HG03469 (cell line): ENCODE measurements at regions not wholly inside any gene's neighbourhood (a gene's known extent, or its start where the extent isn't known, plus 50 kb on each side); places are given as distances from the start of the nearest gene placed in this dataset.
A peak's percentile ranks its signal among the peaks of the same experiment; 100 is the strongest.
"Not testable (repeated sequence)": the region's sequence is repeated elsewhere in the genome, so short reads cannot be mapped to it uniquely, and the experiment has no call there.

Experiments used
- ATAC-seq: cut with Tn5 transposase; IDR thresholded peaks from one replicate; pipeline ENCODE4 v1.9.1; 2021; ENCODE audit warnings: mild to moderate bottlenecking, moderate library complexity, moderate number of reproducible peaks; ENCODE audit not compliant: unreplicated experiment

GRCh38 chr2:43149482-43150107 is 76.8 kb downstream of the ZFP36L2 start:
- ATAC-seq = no peak

DNA sequence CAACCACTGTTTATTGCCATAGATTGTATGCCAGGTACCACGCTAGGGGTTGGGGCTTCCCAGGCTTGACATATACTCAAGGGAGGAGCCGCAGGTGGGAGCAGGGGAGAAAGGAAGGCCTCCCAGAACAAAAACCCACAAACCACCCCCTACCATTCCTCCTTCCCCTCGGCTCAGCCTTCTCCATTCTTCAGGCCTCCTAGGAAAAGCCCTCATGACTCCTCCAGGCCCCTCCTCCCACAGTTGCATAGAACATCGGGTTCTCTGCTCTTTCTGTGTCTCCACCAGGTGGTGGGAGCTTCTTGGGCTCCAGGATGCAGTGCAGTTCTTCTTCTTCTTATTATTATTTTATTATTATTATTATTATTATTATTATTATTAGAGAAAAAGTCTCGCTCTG is 80.3 kb downstream of the ZFP36L2 start:
- ATAC-seq = no peak

- no peak for ATAC-seq
These were observed 82.1 kb downstream of the ZFP36L2 start for GRCh38 chr2:43144263-43144662.

GRCh38 chr2:43143756-43144155 is 82.7 kb downstream of the ZFP36L2 start:
- ATAC-seq = no peak

DNA sequence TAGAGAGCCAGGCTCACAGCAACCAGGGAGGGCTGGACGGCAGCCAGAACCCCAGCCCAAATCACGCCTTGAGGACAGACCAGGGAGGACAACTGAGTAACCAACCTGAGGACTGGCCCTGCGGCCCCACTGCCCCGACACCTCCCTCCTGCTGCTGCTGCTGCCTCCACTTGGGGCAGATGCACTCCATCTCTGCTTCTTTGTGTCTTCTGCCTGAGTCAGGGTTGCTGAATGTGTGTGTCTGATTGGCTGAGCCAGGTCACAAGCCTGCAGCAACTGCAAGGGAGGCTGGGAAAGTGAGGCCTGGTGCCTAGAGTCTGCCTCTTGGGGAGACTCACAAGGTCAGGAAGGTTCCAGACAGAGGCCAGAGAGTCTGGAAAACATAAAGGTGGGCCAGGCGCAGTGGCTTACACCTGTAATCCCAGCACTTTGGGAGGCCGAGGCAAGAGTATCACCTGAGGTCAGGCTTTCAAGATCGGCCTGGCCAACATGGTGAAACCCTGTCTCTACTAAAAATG is 83.4 kb downstream of the ZFP36L2 start:
- no peak for ATAC-seq

DNA sequence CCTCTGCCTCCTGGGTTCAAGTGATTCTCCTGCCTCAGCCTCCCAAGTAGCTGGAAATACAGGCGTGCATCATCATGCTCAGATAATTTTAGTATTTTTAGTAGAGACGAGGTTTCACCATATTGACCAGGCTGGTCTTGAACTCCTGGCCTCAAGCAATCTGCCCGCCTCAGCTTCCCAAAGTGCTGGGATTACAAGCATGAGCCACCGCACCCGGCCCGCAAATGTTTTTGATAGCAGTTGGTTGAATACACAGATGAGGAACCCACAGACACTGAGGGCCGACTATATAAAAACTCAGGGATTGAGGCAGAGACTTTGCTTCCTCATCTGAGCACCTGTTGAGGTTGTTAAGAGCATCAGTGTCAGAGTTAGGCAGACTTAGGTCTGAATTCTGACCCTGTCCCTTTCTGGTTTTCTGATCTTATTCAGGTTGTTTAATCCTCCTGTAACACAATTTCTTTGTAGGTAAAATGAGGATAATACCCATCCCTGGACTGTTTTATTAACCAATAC is 84.7 kb downstream of the ZFP36L2 start:
- not testable (repeated sequence) for ATAC-seq

GRCh38 chr2:43139996-43140621 is 86.3 kb downstream of the ZFP36L2 start:
- no peak for ATAC-seq

GRCh38 chr2:43139501-43139900 is 86.9 kb downstream of the ZFP36L2 start:
- ATAC-seq = no peak

DNA sequence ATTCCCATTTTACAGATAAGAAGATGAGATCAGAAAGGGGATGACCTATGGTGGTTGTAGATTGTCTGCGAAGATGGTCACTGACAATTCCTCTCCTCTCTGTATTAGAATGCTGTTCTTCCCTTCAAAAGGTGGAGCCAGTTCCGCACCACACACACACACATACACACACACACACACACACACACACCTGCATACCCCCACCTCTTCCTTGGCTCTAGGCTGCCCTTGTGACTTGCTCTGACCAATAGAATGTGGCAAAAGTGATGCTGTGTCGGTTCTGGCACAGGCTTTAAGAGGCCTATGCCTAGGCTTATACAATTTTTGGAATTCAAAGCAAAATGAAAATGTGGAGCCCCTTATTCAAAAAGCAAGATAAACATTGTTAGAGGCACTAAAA is 88.0 kb downstream of the ZFP36L2 start:
- ATAC-seq = no peak

DNA sequence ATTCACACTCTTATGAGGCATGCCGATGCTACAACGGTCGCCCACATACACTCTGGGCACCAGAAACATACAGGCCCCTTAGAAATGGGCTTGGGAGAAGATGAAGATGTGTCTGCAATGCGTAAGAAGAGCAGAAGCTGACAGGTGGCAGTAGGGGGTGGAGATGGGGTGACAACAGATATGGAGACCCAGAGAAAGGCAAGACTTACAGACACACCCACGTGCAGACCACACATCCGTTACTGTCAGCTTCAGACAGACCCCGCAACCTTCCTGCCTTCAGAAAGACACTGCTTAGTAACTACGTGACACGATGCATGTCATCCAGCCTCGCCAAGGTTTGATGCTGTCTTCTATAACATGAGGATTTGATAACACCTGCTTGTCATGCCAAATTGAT is 89.5 kb downstream of the ZFP36L2 start:
- no peak for ATAC-seq

- no peak for ATAC-seq
These were observed 90.2 kb downstream of the ZFP36L2 start for GRCh38 chr2:43136011-43136799.

- ATAC-seq = no peak
These were observed 90.8 kb downstream of the ZFP36L2 start for GRCh38 chr2:43135583-43135982.

- no peak for ATAC-seq
These were observed 91.9 kb downstream of the ZFP36L2 start for GRCh38 chr2:43134571-43134889.

DNA sequence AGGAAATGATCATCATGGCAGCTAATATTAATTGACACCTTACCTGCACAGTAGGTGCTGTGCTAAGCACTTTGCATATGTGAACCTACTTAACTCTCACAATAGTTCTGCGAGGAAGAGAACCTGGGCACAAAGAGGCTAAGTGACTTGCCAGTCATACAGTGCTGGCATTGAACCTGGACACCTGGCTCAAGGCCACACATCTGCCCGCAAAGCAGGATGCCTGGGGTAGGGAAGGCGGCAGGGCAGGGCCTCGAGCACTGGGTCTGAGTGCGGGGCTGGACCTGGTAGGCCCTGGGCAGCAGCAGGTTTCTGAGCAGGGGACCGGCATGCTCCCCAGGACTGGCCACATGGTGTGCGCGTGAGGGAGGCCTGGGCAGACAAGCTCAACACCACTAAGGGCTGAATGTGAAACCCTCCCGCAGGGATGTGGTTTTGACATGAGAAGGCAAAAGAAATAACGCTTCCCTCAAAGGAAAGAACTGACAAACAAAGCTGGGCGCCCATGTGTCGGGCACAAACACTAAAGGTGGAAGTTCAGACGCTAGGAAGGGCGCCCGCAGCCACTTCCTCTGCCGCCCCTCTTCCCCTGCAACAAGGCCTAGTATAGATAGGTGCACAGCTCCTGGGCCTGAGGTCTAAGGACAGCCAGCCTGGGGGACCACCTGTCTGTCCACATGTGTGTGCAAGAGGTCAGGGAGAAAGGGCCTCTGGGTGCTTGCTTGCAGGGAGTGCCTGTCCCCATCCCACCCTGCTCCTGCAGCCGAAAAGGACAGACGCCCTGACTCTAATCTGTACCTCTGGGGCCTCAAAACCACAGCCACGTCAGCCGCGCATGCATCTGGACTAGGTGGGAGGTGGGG is 92.5 kb downstream of the ZFP36L2 start:
- no peak for ATAC-seq

DNA sequence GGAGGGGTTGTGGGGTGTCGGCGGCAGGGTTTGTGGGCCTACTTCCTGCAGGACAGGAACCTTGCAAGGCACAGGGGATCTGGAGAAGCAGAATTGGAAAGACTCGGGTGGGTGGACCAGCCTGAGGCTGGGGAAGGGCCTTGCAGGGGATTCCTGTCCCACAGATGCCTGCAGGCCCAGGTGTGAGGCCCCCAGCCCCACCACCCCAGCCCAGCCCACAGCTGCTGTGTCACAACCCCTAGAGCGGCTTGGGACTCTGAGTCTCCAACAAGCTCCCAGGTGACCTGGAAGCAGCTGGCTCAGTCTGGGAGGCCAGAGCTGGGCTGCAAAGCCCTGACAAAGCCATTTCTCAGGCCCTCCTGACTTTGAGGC is 93.1 kb downstream of the ZFP36L2 start:
- no peak for ATAC-seq

DNA sequence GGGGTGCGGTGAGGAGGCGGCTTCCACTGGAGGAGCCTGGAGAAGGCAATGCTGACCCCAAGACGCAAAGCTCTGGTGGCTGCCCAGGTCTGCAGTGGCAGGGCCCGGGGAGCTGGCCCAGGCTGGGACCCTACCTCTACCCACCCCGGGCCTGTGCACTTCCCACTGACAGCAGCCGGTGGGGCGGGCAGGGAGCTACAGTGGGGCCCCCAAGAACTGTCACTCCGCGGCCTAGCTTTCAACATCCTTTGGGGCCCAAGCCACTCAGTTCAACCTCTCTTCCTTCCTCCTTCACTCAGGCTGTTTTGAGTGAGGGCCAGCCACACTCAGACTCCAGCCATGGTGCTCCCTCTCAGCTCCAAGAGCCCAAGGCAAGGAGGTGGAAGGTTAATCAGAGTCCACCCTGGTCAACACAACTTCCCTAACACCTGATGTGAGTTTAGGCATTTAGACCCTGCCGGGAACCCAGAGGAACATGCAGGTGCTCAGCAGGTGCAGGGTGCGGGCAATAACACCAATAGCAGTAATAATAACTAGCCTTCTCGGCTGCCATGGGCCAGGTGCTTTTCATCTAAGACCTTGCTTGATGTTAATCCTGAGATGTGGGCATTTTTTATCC is 93.6 kb downstream of the ZFP36L2 start:
- no peak for ATAC-seq

- ATAC-seq = no peak
These were observed 94.3 kb downstream of the ZFP36L2 start for GRCh38 chr2:43131890-43132682.

GRCh38 chr2:43131051-43131889 is 95.1 kb downstream of the ZFP36L2 start:
- peak; percentile 30 for ATAC-seq

GRCh38 chr2:43130548-43130875 is 95.9 kb downstream of the ZFP36L2 start:
- ATAC-seq = no peak
